AG04450 (cell line): ENCODE measurements at regions not wholly inside any gene's neighbourhood (a gene's known extent, or its start where the extent isn't known, plus 50 kb on each side); places are given as distances from the start of the nearest gene placed in this dataset.

Experiments
- CTCF ChIA-PET: fragments of 300-600, 350-600 bp; formaldehyde crosslinking; extraction: SDS; loops from one replicate; lab custom pipeline; 2022; ENCODE audit warnings: antibody characterized with exemption, inconsistent platforms; lab: Charles Lee
- POLR2A ChIA-PET: fragments of 350-600 bp; formaldehyde crosslinking; extraction: SDS; loops from one replicate; lab custom pipeline; 2021; ENCODE audit warnings: antibody characterized with exemption, inconsistent platforms; lab: Yijun Ruan, JAX
- DNase-seq: peaks from one replicate; pipeline ENCODE4 v3.0.0-alpha.2; 2011; ENCODE audit warnings: low read depth, low spot score
- H3K27ac ChIP-seq: one replicate; pipeline ENCODE4 v1.5.1; 2012; ENCODE audit warnings: low read depth, low read length, control low read depth
- H3K27me3 ChIP-seq: one replicate; pipeline ENCODE4 v1.6.0; 2012; ENCODE audit warnings: low read length; ENCODE audit not compliant: control insufficient read depth, insufficient read depth
- H3K4me3 ChIP-seq: 2 replicates; pipeline ENCODE4 v1.5.1; 2011; ENCODE audit warnings: mild to moderate bottlenecking, low read depth, low read length, control low read depth
- H3K9me3 ChIP-seq: 2 replicates; pipeline ENCODE4 v1.5.1; 2012; ENCODE audit warnings: low read length; ENCODE audit not compliant: control insufficient read depth, insufficient read depth
- TF ChIP-seq, protein P1 (sequence below): IDR thresholded peaks from 2 replicates; pipeline ENCODE4 v1.5.1; 2011; ENCODE audit warnings: low read depth, low read length, control low read depth, inconsistent platforms

- CTCF ChIA-PET: interaction anchor here (2.5 kb wide), 1 partner anchor 9 kb away, joined by 18 read pairs; no protein-coding TSS in a partner anchor
- no peak overlapping the region for H3K4me3 ChIP-seq
- H3K27me3 ChIP-seq: peaks cover 2% of the 10 kb centered on the region
- no peak overlapping the region for H3K27ac ChIP-seq
- TF ChIP-seq, protein P1, sequence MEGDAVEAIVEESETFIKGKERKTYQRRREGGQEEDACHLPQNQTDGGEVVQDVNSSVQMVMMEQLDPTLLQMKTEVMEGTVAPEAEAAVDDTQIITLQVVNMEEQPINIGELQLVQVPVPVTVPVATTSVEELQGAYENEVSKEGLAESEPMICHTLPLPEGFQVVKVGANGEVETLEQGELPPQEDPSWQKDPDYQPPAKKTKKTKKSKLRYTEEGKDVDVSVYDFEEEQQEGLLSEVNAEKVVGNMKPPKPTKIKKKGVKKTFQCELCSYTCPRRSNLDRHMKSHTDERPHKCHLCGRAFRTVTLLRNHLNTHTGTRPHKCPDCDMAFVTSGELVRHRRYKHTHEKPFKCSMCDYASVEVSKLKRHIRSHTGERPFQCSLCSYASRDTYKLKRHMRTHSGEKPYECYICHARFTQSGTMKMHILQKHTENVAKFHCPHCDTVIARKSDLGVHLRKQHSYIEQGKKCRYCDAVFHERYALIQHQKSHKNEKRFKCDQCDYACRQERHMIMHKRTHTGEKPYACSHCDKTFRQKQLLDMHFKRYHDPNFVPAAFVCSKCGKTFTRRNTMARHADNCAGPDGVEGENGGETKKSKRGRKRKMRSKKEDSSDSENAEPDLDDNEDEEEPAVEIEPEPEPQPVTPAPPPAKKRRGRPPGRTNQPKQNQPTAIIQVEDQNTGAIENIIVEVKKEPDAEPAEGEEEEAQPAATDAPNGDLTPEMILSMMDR: no peak
- POLR2A ChIA-PET: no interaction called here
- peaks cover 4% of the 10 kb centered on the region for H3K9me3 ChIP-seq
- DNase-seq: no peak
Measured at GRCh38 chr5:102690910-102691309, 64.2 kb upstream of the PAM start.

DNA sequence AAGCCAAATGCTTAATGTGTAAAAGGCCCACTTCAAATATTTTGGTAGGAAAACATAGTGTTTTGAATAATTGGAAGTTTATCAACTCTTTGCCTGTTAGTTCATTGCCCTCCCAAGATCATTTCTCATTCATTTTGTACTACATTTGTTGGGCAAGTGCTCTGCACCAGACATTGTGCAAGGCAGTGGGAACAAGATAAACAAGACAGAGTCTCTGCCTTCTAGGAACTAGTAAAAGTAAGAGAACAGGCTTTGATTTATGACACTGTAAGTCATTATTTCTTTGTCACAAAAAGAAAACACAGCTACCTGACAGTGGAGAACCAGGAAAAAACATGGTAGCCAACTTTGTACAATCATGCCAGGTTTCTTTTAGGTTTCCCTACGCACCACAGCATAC is 63.7 kb upstream of the PAM start:
- POLR2A ChIA-PET: no interaction called here
- no peak for DNase-seq
- peaks cover 4% of the 10 kb centered on the region for H3K9me3 ChIP-seq
- peaks cover 2% of the 10 kb centered on the region for H3K27me3 ChIP-seq
- TF ChIP-seq, protein P1: no peak
- no peak overlapping the region for H3K4me3 ChIP-seq
- H3K27ac ChIP-seq: no peak overlapping the region
- CTCF ChIA-PET: interaction anchor here (1.5 to 2.5 kb wide), 2 partner anchors 10 kb away, joined by 11 to 18 read pairs; no protein-coding TSS in a partner anchor

GRCh38 chr5:102700120-102700831 is 54.8 kb upstream of the PAM start:
- no peak overlapping the region for H3K27ac ChIP-seq
- H3K27me3 ChIP-seq: no peaks in the 10 kb centered on the region
- TF ChIP-seq, protein P1: no peak
- ChIA-PET CTCF (interaction anchor here (1.2 to 3.0 kb wide), 2 partner anchors 19 to 47 kb away, joined by 3 to 29 read pairs; no protein-coding TSS in a partner anchor), POLR2A (no interaction called here)
- no peak for DNase-seq
- H3K9me3 ChIP-seq: no peaks in the 10 kb centered on the region
- no peak overlapping the region for H3K4me3 ChIP-seq

GRCh38 chr5:102700916-102701315 is 54.2 kb upstream of the PAM start:
- DNase-seq: no peak
- Histone ChIP-seq H3K4me3 (no peak overlapping the region), H3K27me3 (no peaks in the 10 kb centered on the region), H3K27ac (no peak overlapping the region), H3K9me3 (no peaks in the 10 kb centered on the region)
- ChIA-PET POLR2A (no interaction called here), CTCF (interaction anchor here (1.4 to 2.3 kb wide), 2 partner anchors 19 to 79 kb away, joined by 3 to 17 read pairs; no protein-coding TSS in a partner anchor)
- TF ChIP-seq, protein P1: no peak

DNA sequence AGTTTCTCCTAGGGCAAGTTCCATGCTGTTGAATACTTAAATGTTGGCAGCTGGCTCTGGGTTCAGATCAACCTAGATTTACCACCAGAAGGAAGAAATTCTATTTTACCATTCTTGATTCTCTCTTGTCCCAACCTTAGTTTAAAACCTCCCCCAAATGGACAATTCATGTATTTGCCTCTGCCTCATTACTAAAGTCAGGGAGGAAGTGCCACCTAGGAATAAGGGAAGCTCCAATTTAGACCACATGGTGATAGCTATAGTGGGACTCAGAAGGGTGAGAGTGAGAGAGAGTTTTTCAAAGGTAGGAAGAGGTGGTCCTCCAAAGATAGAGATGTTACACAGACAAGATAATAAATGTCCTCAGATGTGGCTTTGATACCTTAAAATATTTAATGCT is 53.4 kb upstream of the PAM start:
- POLR2A ChIA-PET: no interaction called here
- TF ChIP-seq, protein P1: no peak
- H3K9me3 ChIP-seq: no peaks in the 10 kb centered on the region
- CTCF ChIA-PET: interaction anchor here (1.4 to 2.3 kb wide), 2 partner anchors 20 to 78 kb away, joined by 3 to 17 read pairs; no protein-coding TSS in a partner anchor
- DNase-seq: no peak
- no peak overlapping the region for H3K27ac ChIP-seq
- H3K4me3 ChIP-seq: no peak overlapping the region
- H3K27me3 ChIP-seq: no peaks in the 10 kb centered on the region
